Astrocyte of the cerebellum (primary cell): ENCODE measurements at regions not wholly inside any gene's neighbourhood (a gene's known extent, or its start where the extent isn't known, plus 50 kb on each side); places are given as distances from the start of the nearest gene placed in this dataset.

Experiments used
- DNase-seq: peaks from one replicate; pipeline ENCODE4 v3.0.0-alpha.2; 2011; ENCODE audit warnings: low read depth
- H3K4me3 ChIP-seq: 2 replicates; pipeline ENCODE4 v1.5.1; 2011; ENCODE audit warnings: mild to moderate bottlenecking, low read depth, low read length, moderate library complexity
- CTCF ChIP-seq: IDR thresholded peaks from 2 replicates; pipeline ENCODE4 v1.5.1; 2012; ENCODE audit warnings: low read length, low read depth, moderate library complexity, mild to moderate bottlenecking; ENCODE audit errors: missing control alignments
- in situ Hi-C: cut with HindIII; loops from 2 replicates; pipeline ENCODE4 v1.10.0; 2017; ENCODE audit warnings: low sequenced_read_pairs

GRCh38 chr13:68987585-68987984, 1120.0 kb upstream of the ATXN8OS start:
- no peak for DNase-seq
- in situ Hi-C loops: loop anchor here (5.0 kb wide), 1 partner anchor 55 kb away; no protein-coding TSS in a partner anchor
- no peak for TF ChIP-seq CTCF
- no peak overlapping the region for H3K4me3 ChIP-seq

- no peak overlapping the region for H3K4me3 ChIP-seq
- no peak for TF ChIP-seq CTCF
- DNase-seq: no peak
- in situ Hi-C loops: loop anchor here (5.0 kb wide), 1 partner anchor 57 kb away; no protein-coding TSS in a partner anchor
Observed at GRCh38 chr13:68984688-68985319, 1122.8 kb upstream of the ATXN8OS start.

GRCh38 chr13:68982961-68983619, 1124.5 kb upstream of the ATXN8OS start:
- no peak for TF ChIP-seq CTCF
- no peak for DNase-seq
- in situ Hi-C loops: no loop called here
- no peak overlapping the region for H3K4me3 ChIP-seq

GRCh38 chr13:68976287-68976686, 1131.3 kb upstream of the ATXN8OS start:
- in situ Hi-C loops: no loop called here
- TF ChIP-seq CTCF: no peak
- no peak overlapping the region for H3K4me3 ChIP-seq
- DNase-seq: no peak

GRCh38 chr13:68970532-68970931, 1137.1 kb upstream of the ATXN8OS start:
- H3K4me3 ChIP-seq: no peak overlapping the region
- in situ Hi-C loops: no loop called here
- TF ChIP-seq CTCF: no peak
- DNase-seq: no peak

GRCh38 chr13:68948586-68948985, 1159.0 kb upstream of the ATXN8OS start:
- in situ Hi-C loops: no loop called here
- TF ChIP-seq CTCF: no peak
- no peak overlapping the region for H3K4me3 ChIP-seq
- no peak for DNase-seq
